ENCODE measurements at regions not wholly inside any gene's neighbourhood (a gene's known extent, or its start where the extent isn't known, plus 50 kb on each side); places are given as distances from the start of the nearest gene placed in this dataset.

GRCh38 chr1:9486466-9487140 lies 52.7 kb upstream of the SLC25A33 start:
- H3K4me1 ChIP-seq (ENCODE audit: low read length), result no peaks in the 10 kb centered on the region
- no peak overlapping the region for H2AFZ ChIP-seq (ENCODE audit: low read length)
- no peak for DNase-seq
- no peak overlapping the region for H3K27ac ChIP-seq (ENCODE audit: low read length)
- H3K4me2 ChIP-seq (ENCODE audit: low read depth, low read length), result no peak overlapping the region
- no peaks in the 10 kb centered on the region for H3K9me3 ChIP-seq (replicated peaks; ENCODE audit: insufficient read depth, low read length)
- H4K20me1 ChIP-seq (ENCODE audit: insufficient read depth, low read length), result no peaks in the 10 kb centered on the region
- TF ChIP-seq EZH2phosphoT487 (IDR thresholded peaks at IDR 0.05; ENCODE audit: low read length) (no peak), CTCF (IDR thresholded peaks at IDR 0.05; ENCODE audit: low read length) (no peak), EZH2 (optimal IDR thresholded peaks at IDR 0.05; ENCODE audit: low read depth, low read length) (no peak)
- H3K79me2 ChIP-seq (ENCODE audit: low read length), result no peaks in the 10 kb centered on the region
- no peak overlapping the region for H3K9ac ChIP-seq (ENCODE audit: low read length)
- H3K4me3 ChIP-seq (ENCODE audit: low read length), result no peak overlapping the region
- no peaks in the 10 kb centered on the region for H3F3A ChIP-seq (ENCODE audit: insufficient read depth, low read length)
- H3K36me3 ChIP-seq (replicated peaks; ENCODE audit: insufficient read depth, low read length), result no peaks in the 10 kb centered on the region
- peaks cover 26% of the 10 kb centered on the region for H3K27me3 ChIP-seq (replicated peaks; ENCODE audit: insufficient read depth, low read length)
- no peaks in the 10 kb centered on the region for H3K9me2 ChIP-seq (replicated peaks; ENCODE audit: insufficient read depth, low read length)
